ENCODE measurements at regions not wholly inside any gene's neighbourhood (a gene's known extent, or its start where the extent isn't known, plus 50 kb on each side); places are given as distances from the start of the nearest gene placed in this dataset.

- H3K27ac ChIP-seq (ENCODE audit: extremely low read depth, low read depth, low read length) = no peak overlapping the region
- no peaks in the 10 kb centered on the region for H3K27me3 ChIP-seq (ENCODE audit: control insufficient read depth in 2 of 2, insufficient read depth in 2 of 2, low read length in 2 of 2)
- ChIA-PET CTCF (ENCODE audit: low intra/inter-chr PET ratio) (no interaction called here), POLR2A (no interaction called here)
- FAIRE-seq (no peak), ATAC-seq (no peak), DNase-seq (ENCODE audit: extremely low read depth in 1 of 4, low spot score in 3 of 4) (no peak)
- no peaks in the 10 kb centered on the region for H3K36me3 ChIP-seq (ENCODE audit: control insufficient read depth, insufficient read depth, low read length)
- no peaks in the 10 kb centered on the region for H3K79me2 ChIP-seq (ENCODE audit: control insufficient read depth, insufficient read depth, low read length)
- 38% methylated on average over 5 of the region's 5 CpGs for WGBS (ENCODE audit: insufficient coverage, low coverage, missing lambda C conversion rate)
- no peak overlapping the region for H2AFZ ChIP-seq (ENCODE audit: low read depth, low read length)
- H3K4me1 ChIP-seq (replicated peaks in 1 of 2; ENCODE audit: control insufficient read depth in 2 of 2, insufficient read depth in 2 of 2, low read length in 2 of 2) = no peaks in the 10 kb centered on the region
- no peak overlapping the region for H3K4me3 ChIP-seq
- intact Hi-C loops (cut with micrococcal nuclease) = no loop called here
- peaks cover 2% of the 10 kb centered on the region; the same call in 1 of the 2 replicates for H3K9me3 ChIP-seq (replicated peaks; ENCODE audit: control insufficient read depth, insufficient read depth, low read depth, low read length)
- TF ChIP-seq HIVEP1 (CRISPR knock-in tag; IDR thresholded peaks at IDR 0.05) (no peak), CEBPZ (IDR thresholded peaks at IDR 0.05; ENCODE audit: borderline replicate concordance, low read depth, low read length) (no peak), SPI1 (IDR thresholded peaks at IDR 0.05; ENCODE audit: borderline replicate concordance, low read depth, low read length) (no peak), ZNF23 (CRISPR knock-in tag; IDR thresholded peaks at IDR 0.05) (no peak), PHF8 (IDR thresholded peaks at IDR 0.05; ENCODE audit: borderline replicate concordance, low read length) (no peak), RUNX1 (IDR thresholded peaks at IDR 0.05; ENCODE audit: low read depth) (no peak), IRF9 (tag; IDR thresholded peaks at IDR 0.05) (no peak), ZBTB40 (IDR thresholded peaks at IDR 0.05) (no peak), ZBTB40 (CRISPR knock-in tag; IDR thresholded peaks at IDR 0.05) (no peak), COPS2 (conservative IDR thresholded peaks at IDR 0.05) (no peak)
- BruUV-seq (replicated peaks) = no TSS peak
- H3K9me1 ChIP-seq (ENCODE audit: control insufficient read depth, insufficient read depth, low read length) = no peaks in the 10 kb centered on the region
- in situ Hi-C loops (cut with MboI) = no loop called here
- no peak overlapping the region for H3K4me2 ChIP-seq (ENCODE audit: insufficient read depth, low read length)
- no peaks in the 10 kb centered on the region for H4K20me1 ChIP-seq (replicated peaks; ENCODE audit: control insufficient read depth, insufficient read depth, low read length)
- H3K9ac ChIP-seq (ENCODE audit: insufficient read depth in 1 of 2, low read depth in 2 of 2, low read length in 2 of 2) = no peak overlapping the region
Observed at GRCh38 chr2:215668378-215668775, 232.5 kb upstream of the FN1 start.
